Naive thymus-derived CD4-positive, alpha-beta T cell (primary cell): ENCODE measurements at regions not wholly inside any gene's neighbourhood (a gene's known extent, or its start where the extent isn't known, plus 50 kb on each side); places are given as distances from the start of the nearest gene placed in this dataset.

Experiments used
- ATAC-seq: fragments of 150-1000 bp; cut with Tn5 transposase; 2 replicates; pipeline ENCODE4 v1.10.0; 2021; ENCODE audit warnings: mild to moderate bottlenecking, moderate library complexity
- CTCF ChIA-PET: fragments of 350-600 bp; sonication (Branson Sonifier 250); formaldehyde crosslinking; loops from one replicate; lab custom pipeline; 2021; ENCODE audit warnings: antibody characterized with exemption; lab: Charles Lee
- POLR2A ChIA-PET: fragments of 350-600 bp; sonication (Branson Sonifier 250); formaldehyde crosslinking; loops from one replicate; lab custom pipeline; 2021; ENCODE audit warnings: antibody characterized with exemption, inconsistent platforms; lab: Charles Lee
- DNase-seq, 9 donors: peaks; one replicate each; pipeline versions ENCODE4 v3.0.0 to v3.0.0-alpha.2; 2020 to 2022; ENCODE audit warnings: mixed read lengths in 1 of 9
- H3K27ac ChIP-seq: one replicate; pipeline ENCODE4 v1.7.0; 2013; ENCODE audit warnings: mild to moderate bottlenecking, low read depth, low read length, moderate library complexity
- H3K27me3 ChIP-seq, 2 donors: one replicate each; pipeline ENCODE4 v1.7.0; 2013; ENCODE audit warnings: low read length in 2 of 2, mild to moderate bottlenecking in 2 of 2, moderate library complexity in 2 of 2; ENCODE audit not compliant: control insufficient read depth in 2 of 2, insufficient read depth in 2 of 2
- H3K36me3 ChIP-seq, 3 experiments: 1 replicate in 2 of 3; 2 replicates in 1 of 3; pipeline ENCODE4 v1.7.0; 2013; ENCODE audit warnings: low read length in 3 of 3, mild to moderate bottlenecking in 3 of 3, moderate library complexity in 1 of 3; ENCODE audit not compliant: insufficient read depth in 3 of 3, control insufficient read depth in 2 of 3
- H3K4me1 ChIP-seq, 2 donors: one replicate each; pipeline ENCODE4 v1.7.0; 2013; ENCODE audit warnings: low read length in 2 of 2, mild to moderate bottlenecking in 2 of 2, moderate library complexity in 1 of 2; ENCODE audit not compliant: control insufficient read depth in 2 of 2, insufficient read depth in 2 of 2
- H3K4me3 ChIP-seq: 2 replicates; pipeline ENCODE4 v1.7.0; 2013; ENCODE audit warnings: mild to moderate bottlenecking, low read length
- H3K9me3 ChIP-seq, 3 experiments: 1 replicate in 2 of 3; 2 replicates in 1 of 3; pipeline ENCODE4 v1.7.0; 2013; ENCODE audit warnings: low read length in 3 of 3; ENCODE audit not compliant: control insufficient read depth in 2 of 3
- H3K27ac Mint-ChIP-seq, 9 donors: one replicate each; pipeline ENCODE4 v1.8.0; 2020 to 2022; ENCODE audit warnings: mixed read lengths in 9 of 9, mild to moderate bottlenecking in 8 of 9, moderate library complexity in 5 of 9, inconsistent platforms in 2 of 9
- H3K27me3 Mint-ChIP-seq, 5 donors: one replicate each; pipeline ENCODE4 v1.8.0; 2021 to 2022; ENCODE audit warnings: mixed read lengths in 5 of 5, mild to moderate bottlenecking in 1 of 5
- H3K36me3 Mint-ChIP-seq, 5 donors: one replicate each; pipeline ENCODE4 v1.8.0; 2020 to 2022; ENCODE audit warnings: mixed read lengths in 5 of 5, mild to moderate bottlenecking in 3 of 5, inconsistent platforms in 1 of 5
- H3K4me1 Mint-ChIP-seq, 7 donors: one replicate each; pipeline ENCODE4 v1.8.0; 2020 to 2022; ENCODE audit warnings: mixed read lengths in 7 of 7, mild to moderate bottlenecking in 3 of 7, inconsistent platforms in 1 of 7
- H3K4me3 Mint-ChIP-seq, 10 donors: one replicate each; pipeline ENCODE4 v1.8.0; 2020 to 2022; ENCODE audit warnings: mild to moderate bottlenecking in 10 of 10, mixed read lengths in 10 of 10, moderate library complexity in 6 of 10, inconsistent platforms in 2 of 10
- H3K9me3 Mint-ChIP-seq, 11 donors: one replicate each; pipeline ENCODE4 v1.8.0; 2020 to 2022; ENCODE audit warnings: mixed read lengths in 11 of 11, mild to moderate bottlenecking in 4 of 11, inconsistent platforms in 1 of 11, moderate library complexity in 1 of 11
- intact Hi-C, 2 donors: fragments of 100-400 bp; cut with micrococcal nuclease; formaldehyde crosslinking; loops; one replicate each; pipeline ENCODE4 v1.15.1; 2023

DNA sequence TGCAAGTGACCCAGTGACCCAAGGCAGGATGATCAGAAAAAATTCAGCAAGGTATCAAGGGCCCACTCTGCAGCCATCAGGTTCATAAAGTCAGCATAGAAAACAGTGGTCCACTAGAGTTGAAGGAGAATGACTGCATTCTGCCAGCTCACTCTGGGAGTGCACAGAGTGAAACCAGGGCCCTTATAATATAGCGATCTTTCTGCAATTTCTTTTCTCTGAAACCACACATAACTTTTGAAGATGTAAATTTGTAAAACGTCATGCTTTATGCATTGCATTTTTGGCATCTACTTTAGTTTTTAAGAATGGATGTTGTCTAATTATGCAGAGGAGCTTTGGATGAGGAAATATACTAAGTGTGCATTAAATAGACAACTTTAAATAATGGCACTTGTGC lies 225.0 kb upstream of the SMIM21 start:
- H3K36me3 Mint-ChIP-seq: no peaks in the 10 kb centered on the region
- intact Hi-C loops: no loop called here
- DNase-seq (no peak), ATAC-seq (no peak)
- no peaks in the 10 kb centered on the region for H3K27me3 ChIP-seq
- CTCF ChIA-PET: no interaction called here
- POLR2A ChIA-PET: no interaction called here
- H3K4me1 ChIP-seq: no peaks in the 10 kb centered on the region
- H3K4me3 Mint-ChIP-seq: no peak overlapping the region
- peaks cover 0 to 5% (median 0%) of the 10 kb centered on the region in 11 donors for H3K9me3 Mint-ChIP-seq
- H3K27ac ChIP-seq: no peak overlapping the region
- no peaks in the 10 kb centered on the region for H3K9me3 ChIP-seq
- no peak overlapping the region for H3K4me3 ChIP-seq
- no peak overlapping the region for H3K27ac Mint-ChIP-seq
- H3K36me3 ChIP-seq: no peaks in the 10 kb centered on the region
- H3K27me3 Mint-ChIP-seq: peaks cover 0 to 37% (median 21%) of the 10 kb centered on the region in 5 donors
- peaks cover 0 to 4% (median 0%) of the 10 kb centered on the region in 7 donors for H3K4me1 Mint-ChIP-seq

DNA sequence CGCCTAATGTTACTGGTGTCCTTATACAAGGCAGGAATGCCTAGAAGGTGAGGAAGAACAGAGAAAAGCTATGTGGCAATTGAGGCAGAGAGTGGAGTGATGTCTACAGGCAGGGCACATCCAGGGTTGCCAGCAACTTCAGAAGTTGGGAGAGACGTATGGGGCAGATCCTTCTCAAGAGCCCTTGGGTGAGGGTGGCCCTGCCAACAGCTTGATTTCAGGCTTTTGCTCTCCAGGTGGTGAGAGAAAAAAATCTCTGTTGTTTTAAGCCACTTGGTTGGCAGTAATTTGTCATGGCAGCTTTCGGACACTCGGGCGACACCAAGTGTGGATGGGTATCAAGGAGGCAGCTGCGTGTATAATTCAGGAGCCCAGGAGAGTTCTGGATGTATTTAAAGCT lies 217.4 kb upstream of the SMIM21 start:
- Histone ChIP-seq H3K36me3 (no peaks in the 10 kb centered on the region), H3K4me1 (no peaks in the 10 kb centered on the region), H3K4me3 (no peak overlapping the region), H3K27me3 (no peaks in the 10 kb centered on the region), H3K9me3 (no peaks in the 10 kb centered on the region), H3K27ac (no peak overlapping the region)
- ChIA-PET POLR2A (no interaction called here), CTCF (no interaction called here)
- Mint-ChIP-seq H3K27ac (no peak overlapping the region), H3K4me3 (no peak overlapping the region), H3K36me3 (peaks cover 0 to 4% (median 0%) of the 10 kb centered on the region in 5 donors), H3K4me1 (peaks cover 0 to 2% (median 0%) of the 10 kb centered on the region in 7 donors), H3K9me3 (peaks cover 0 to 27% (median 11%) of the 10 kb centered on the region in 11 donors), H3K27me3 (peaks cover 0 to 20% (median 11%) of the 10 kb centered on the region in 5 donors)
- no peak for DNase-seq
- intact Hi-C loops: no loop called here
- ATAC-seq: no peak

- ATAC-seq: no peak
- Histone ChIP-seq H3K27ac (no peak overlapping the region), H3K27me3 (no peaks in the 10 kb centered on the region), H3K9me3 (no peaks in the 10 kb centered on the region), H3K4me3 (no peak overlapping the region), H3K4me1 (no peaks in the 10 kb centered on the region), H3K36me3 (no peaks in the 10 kb centered on the region)
- CTCF ChIA-PET: no interaction called here
- POLR2A ChIA-PET: no interaction called here
- Mint-ChIP-seq H3K4me1 (peaks cover 0 to 2% (median 0%) of the 10 kb centered on the region in 7 donors), H3K4me3 (no peak overlapping the region), H3K36me3 (peaks cover 0 to 4% (median 0%) of the 10 kb centered on the region in 5 donors), H3K27me3 (peaks cover 0 to 15% (median 9%) of the 10 kb centered on the region in 5 donors), H3K9me3 (peaks cover 0 to 27% (median 11%) of the 10 kb centered on the region in 11 donors), H3K27ac (no peak overlapping the region)
- intact Hi-C loops: no loop called here
- DNase-seq: no peak
Measured at GRCh38 chr18:75643083-75643482, 215.6 kb upstream of the SMIM21 start.

DNA sequence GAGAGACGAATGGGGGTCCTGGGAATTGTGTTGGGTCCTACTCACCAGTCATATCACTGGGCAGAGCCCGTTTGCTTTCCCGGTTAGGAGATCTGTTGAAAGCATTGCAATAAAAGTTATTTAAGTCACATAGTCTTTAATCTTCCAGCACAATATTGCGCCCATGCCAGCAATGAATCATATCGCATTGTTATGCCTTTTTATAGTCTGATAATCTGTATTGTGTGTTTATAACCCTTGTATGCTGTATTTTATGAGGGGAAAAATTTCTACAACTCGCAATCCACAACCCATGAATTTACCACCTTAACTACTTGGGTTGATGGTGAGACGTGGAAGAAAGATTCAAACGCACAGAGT lies 211.9 kb upstream of the SMIM21 start:
- Histone ChIP-seq H3K27me3 (no peaks in the 10 kb centered on the region), H3K9me3 (no peaks in the 10 kb centered on the region), H3K4me3 (no peak overlapping the region), H3K4me1 (no peaks in the 10 kb centered on the region), H3K27ac (no peak overlapping the region), H3K36me3 (no peaks in the 10 kb centered on the region)
- peaks cover 0 to 2% (median 0%) of the 10 kb centered on the region in 7 donors for H3K4me1 Mint-ChIP-seq
- no peak overlapping the region for H3K27ac Mint-ChIP-seq
- peaks cover 0 to 24% (median 6%) of the 10 kb centered on the region in 5 donors for H3K27me3 Mint-ChIP-seq
- intact Hi-C loops: no loop called here
- ChIA-PET POLR2A (no interaction called here), CTCF (no interaction called here)
- no peaks in the 10 kb centered on the region for H3K36me3 Mint-ChIP-seq
- ATAC-seq (no peak), DNase-seq (no peak)
- peaks cover 0 to 3% (median under 1%) of the 10 kb centered on the region in 11 donors for H3K9me3 Mint-ChIP-seq
- H3K4me3 Mint-ChIP-seq: no peak overlapping the region

DNA sequence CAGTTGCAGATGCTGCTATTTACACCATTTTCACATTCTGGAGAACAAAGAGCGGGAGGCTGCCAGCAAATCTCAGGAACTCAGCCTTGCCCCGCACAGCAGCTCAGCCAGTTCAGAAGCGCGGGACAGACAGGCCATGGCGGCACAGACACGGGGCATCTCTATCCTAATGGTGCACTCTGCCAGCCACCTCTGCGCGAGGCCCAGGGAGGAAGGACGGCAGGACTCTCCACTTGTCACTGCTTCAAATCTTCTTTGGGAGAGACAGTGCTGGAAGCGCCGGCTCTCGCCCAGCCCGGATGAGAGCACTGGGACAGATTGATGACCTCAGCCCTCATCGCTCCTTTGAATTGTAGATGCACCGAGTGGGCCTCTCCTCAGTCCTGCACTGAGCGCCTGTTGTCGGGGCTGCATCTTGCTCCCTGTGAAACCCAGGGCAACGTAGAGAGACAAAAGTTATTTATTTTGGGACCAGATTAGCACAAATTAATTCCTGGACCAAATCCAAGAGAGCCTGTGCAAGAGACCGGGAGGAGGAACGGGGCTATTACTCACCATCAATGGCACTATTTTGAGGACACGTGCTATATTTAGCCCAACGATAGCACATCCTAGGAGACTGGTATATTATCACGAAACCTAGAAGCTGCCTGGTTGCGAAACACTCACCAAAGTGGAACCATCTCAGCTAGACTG lies 211.4 kb upstream of the SMIM21 start:
- ChIA-PET POLR2A (no interaction called here), CTCF (no interaction called here)
- no peaks in the 10 kb centered on the region for H3K36me3 ChIP-seq

DNA sequence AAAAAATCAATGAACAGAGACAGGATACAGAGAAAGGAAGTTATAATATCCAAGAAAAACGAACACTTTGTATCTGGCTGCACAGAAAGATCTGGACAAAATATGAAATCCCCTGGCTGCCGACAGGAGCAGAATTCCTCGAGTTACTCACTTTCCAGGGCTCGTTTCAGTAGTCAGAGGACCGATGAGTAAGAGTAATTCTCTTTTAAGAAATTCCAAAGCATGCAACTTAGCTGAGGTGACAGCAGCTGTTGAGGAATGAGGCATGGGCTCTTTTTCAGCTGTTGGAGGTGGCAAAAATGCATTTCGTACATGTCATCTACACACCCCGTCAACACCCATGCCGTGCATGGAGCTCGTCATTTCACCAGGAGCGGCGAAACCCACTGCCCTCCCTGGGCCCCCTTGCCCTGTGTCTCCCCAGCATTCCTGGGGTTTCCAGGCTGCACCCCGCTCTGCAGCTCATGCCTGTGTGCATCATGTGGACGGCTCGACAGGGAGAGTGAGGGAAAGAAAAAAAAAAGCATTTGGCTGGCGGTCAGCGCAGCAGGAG lies 210.8 kb upstream of the SMIM21 start:
- ChIA-PET POLR2A (no interaction called here), CTCF (no interaction called here)
- no peak for ATAC-seq
- H3K27ac ChIP-seq: no peak overlapping the region
- no peak overlapping the region for H3K4me3 ChIP-seq
- Mint-ChIP-seq H3K27ac (no peak overlapping the region), H3K4me3 (no peak overlapping the region), H3K4me1 (peaks cover 0 to 2% (median 0%) of the 10 kb centered on the region in 7 donors), H3K9me3 (peaks cover 0 to 4% (median 0%) of the 10 kb centered on the region in 11 donors), H3K36me3 (no peaks in the 10 kb centered on the region), H3K27me3 (peaks cover 0 to 30% (median 5%) of the 10 kb centered on the region in 5 donors)
- no peaks in the 10 kb centered on the region for H3K27me3 ChIP-seq
- intact Hi-C loops: no loop called here
- no peaks in the 10 kb centered on the region for H3K4me1 ChIP-seq
- DNase-seq: no peak
- H3K36me3 ChIP-seq: no peaks in the 10 kb centered on the region
- H3K9me3 ChIP-seq: no peaks in the 10 kb centered on the region

More for the DNA sequence above, 211.4 kb upstream of the SMIM21 start:
- no peaks in the 10 kb centered on the region for H3K4me1 ChIP-seq
- DNase-seq: no peak
- no peaks in the 10 kb centered on the region for H3K36me3 Mint-ChIP-seq
- intact Hi-C loops: no loop called here
- H3K27me3 Mint-ChIP-seq: peaks cover 0 to 24% (median 5%) of the 10 kb centered on the region in 5 donors
- H3K27ac ChIP-seq: no peak overlapping the region
- H3K4me3 Mint-ChIP-seq: no peak overlapping the region
- no peak for ATAC-seq
- H3K27ac Mint-ChIP-seq: no peak overlapping the region
- no peak overlapping the region for H3K4me3 ChIP-seq
- peaks cover 0 to 3% (median 0%) of the 10 kb centered on the region in 11 donors for H3K9me3 Mint-ChIP-seq
- H3K27me3 ChIP-seq: no peaks in the 10 kb centered on the region
- no peaks in the 10 kb centered on the region for H3K9me3 ChIP-seq
- H3K4me1 Mint-ChIP-seq: peaks cover 0 to 2% (median 0%) of the 10 kb centered on the region in 7 donors

DNA sequence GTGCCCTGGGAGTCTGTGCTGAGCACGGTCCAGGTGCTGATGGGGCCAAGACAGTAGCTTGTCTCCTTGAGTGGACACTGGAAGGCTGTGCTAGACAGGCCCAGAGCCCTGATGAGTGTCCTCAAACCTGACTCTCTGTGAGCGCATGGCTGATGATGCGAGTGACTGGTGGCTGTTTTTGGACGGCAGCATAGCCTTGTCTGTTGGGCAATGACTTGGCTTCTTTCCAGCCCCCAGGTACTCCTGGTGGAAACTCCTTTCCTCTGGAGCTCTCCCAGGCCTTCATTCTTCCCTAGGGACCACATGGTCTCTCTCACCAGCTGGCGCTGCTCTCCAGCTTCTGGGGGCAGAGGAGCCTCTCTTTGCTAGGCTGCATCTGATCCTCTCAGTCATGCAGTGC lies 207.6 kb upstream of the SMIM21 start:
- Mint-ChIP-seq H3K4me1 (no peaks in the 10 kb centered on the region), H3K27ac (no peak overlapping the region), H3K9me3 (peaks cover 0 to 3% (median 0%) of the 10 kb centered on the region in 11 donors)

More for the DNA sequence above, 207.6 kb upstream of the SMIM21 start:
- Histone ChIP-seq H3K27me3 (no peaks in the 10 kb centered on the region), H3K27ac (no peak overlapping the region), H3K36me3 (no peaks in the 10 kb centered on the region), H3K4me3 (no peak overlapping the region), H3K4me1 (no peaks in the 10 kb centered on the region), H3K9me3 (no peaks in the 10 kb centered on the region)
- Mint-ChIP-seq H3K36me3 (no peaks in the 10 kb centered on the region), H3K27me3 (peaks cover 0 to 32% (median 10%) of the 10 kb centered on the region in 5 donors), H3K4me3 (no peak overlapping the region)
- DNase-seq: no peak
- CTCF ChIA-PET: no interaction called here
- ATAC-seq: no peak
- POLR2A ChIA-PET: no interaction called here
- intact Hi-C loops: no loop called here
